ENCODE measurements at regions not wholly inside any gene's neighbourhood (a gene's known extent, or its start where the extent isn't known, plus 50 kb on each side); places are given as distances from the start of the nearest gene placed in this dataset.
"Not testable (repeated sequence)": the region's sequence is repeated elsewhere in the genome, so short reads cannot be mapped to it uniquely, and the experiment has no call there.

DNA sequence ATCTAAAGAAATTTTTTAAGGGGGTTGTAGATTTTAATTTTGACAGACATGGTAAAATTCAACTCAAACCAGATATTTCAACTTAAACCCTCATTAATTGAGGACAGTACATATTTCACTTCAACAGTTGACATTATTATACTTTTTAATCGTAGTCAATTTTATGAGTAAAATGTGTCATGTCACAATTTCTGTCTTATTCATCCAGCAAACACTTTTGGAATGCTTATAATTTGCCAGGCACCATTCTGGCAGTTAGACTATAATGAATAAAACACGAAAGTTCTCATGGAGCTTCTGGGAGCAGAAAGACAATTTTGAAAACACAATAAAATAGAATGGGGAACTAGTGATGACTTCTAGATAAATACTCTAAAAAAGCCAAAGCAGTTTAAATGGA lies 1094.8 kb downstream of the SUCLG1 start:
- no peak for DNase-seq

DNA sequence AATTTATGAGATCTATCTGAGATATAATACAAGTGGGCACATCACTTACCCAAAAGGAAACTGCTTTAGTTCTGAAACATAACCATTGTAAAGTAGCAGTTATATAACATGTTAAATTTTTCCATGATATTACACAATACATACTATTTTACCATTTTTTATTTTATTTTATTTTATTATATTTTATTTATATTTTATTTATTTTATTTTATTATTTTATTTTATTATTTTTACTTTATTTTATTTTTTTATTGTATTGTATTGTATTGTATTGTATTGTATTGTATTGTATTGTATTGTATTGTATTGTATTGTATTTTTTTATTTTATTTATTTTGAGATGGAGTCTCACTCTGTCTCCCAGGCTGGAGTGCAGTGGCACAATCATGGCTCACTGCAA lies 1095.9 kb downstream of the SUCLG1 start:
- DNase-seq: not testable (repeated sequence)

DNA sequence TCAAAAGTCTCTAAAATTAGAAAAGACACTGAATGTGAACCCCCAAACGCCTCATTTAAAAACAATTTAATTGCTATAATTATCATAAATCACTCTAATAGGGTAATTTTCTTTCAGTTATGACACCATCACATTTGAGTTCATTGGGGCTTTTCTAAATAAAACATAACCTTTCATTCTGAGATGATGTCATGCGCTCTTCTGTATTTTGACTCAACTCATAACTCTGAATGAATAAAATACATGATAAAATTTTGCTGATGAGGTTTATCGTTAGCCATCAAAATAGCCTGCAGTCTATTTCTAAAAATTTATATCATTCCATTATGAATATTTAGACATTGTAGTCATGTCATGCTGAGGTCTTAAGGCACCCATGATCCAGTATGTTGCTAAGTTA lies 1099.7 kb downstream of the SUCLG1 start:
- DNase-seq: peak in 1 of 3 experiments; percentile 35

DNA sequence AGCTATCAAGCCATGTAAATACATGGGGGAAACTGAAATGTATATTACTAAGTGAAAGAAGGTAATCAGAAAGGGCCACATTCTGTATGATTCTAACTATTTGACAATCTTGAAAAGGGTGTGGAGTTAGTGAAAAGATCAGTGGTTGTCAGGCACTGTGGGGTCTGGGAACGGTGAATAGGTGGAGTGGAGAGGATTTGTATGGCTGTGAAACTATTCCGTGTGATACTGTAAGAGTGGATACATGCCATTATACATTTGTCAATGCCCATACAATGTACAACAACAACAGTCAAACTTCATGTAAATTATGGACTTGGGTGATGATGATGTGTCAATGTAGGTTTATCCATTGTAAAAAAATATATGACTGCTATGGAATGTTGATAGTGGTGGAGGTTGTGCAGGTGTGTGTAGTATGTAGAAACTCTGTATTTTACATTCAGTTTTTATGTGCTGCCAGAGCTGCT lies 1116.2 kb downstream of the SUCLG1 start:
- DNase-seq: peak in 1 of 3 experiments; percentile 1

DNA sequence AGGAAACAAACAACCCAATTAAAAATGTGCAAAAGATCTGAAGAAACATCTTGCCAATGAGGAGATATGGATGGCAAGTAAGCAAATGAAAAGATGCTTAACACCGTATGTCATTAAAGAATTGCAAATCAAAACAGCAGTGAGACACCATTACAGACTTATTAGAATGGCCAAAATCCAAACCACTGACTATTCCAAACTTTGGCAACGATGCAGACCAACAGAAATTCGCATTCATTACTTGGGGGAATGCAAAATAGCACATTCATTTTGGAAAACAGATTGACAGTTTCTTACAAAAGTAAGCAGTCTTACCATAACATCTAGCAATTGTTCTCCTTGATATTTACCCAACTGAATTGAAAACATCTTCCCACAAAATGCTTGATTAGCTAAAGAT lies 1118.7 kb downstream of the SUCLG1 start:
- DNase-seq: peak in 1 of 3 experiments; percentile 10

DNA sequence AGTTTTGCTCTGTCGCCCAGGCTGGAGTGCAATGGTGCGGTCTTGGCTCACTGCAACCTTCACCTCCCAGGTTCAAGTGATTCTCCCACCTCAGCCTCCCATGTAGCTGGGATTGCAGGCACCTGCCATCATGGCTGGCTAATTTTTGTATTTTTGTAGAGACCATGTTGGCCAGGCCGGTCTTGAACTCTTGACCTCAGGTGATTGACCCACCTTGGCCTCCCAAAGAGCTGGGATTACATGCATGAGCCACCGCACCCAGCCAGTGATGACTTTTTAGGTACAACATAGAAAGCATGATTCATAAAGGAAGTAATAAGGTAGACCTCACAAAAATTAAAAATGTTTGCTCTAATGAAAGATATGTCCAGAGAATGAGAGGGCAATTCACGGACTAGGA lies 1119.1 kb downstream of the SUCLG1 start:
- DNase-seq: not testable (repeated sequence)

DNA sequence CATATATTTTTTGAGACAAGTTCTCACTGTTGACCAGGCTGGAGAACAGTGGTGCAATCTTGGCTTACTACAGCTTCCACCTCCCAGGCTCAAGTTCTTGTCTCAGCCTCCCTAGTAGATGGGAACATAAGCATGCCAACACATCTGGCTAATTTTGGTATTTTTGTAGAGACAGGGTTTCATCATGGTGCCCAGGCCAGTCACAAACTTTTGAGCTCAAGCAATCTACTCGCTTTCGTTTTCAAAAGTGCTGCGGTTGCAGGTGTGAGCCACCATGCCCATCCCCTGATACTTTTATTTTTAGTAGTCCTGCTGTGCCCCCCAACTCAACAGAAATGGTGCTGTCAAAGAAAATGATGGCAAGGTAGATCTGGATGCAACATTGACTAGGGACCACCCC lies 1127.3 kb downstream of the SUCLG1 start:
- DNase-seq: no peak

DNA sequence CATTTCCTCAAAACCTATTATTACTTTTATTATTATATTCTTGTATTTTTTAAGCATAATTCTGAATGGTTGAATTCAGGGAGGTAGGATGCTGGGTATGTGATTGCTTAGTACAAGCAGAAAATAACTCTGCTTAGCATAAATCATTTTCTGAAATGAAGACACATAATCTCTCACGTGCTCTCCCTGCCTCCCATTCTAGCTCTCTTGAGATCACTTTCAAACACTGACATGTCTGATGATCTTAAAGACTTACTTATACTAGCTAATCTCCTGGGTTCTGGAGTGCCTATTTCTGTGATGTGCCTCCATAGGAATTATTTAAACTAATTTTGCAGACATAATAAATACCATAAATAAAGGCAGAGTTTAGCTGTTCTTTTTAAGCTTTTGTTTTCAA lies 1136.0 kb downstream of the SUCLG1 start:
- DNase-seq: no peak

DNA sequence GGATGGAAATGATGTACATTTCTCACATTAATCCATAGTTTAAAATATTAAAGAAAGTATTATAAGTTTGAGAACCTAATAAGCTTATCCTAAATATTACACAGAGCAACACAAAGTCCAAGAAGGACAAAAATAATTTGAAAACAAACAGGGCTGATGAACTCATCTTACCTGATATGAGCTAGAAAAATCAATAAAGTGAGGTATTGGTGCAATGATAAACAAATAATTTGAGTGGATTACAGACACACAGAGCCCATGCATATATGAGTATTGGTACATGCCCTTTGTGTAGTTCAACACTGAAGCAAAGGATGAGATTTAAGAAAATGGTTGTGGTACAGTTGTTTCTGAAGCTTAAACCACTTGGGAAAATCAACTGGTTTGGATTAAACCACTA lies 1139.0 kb downstream of the SUCLG1 start:
- DNase-seq: no peak

DNA sequence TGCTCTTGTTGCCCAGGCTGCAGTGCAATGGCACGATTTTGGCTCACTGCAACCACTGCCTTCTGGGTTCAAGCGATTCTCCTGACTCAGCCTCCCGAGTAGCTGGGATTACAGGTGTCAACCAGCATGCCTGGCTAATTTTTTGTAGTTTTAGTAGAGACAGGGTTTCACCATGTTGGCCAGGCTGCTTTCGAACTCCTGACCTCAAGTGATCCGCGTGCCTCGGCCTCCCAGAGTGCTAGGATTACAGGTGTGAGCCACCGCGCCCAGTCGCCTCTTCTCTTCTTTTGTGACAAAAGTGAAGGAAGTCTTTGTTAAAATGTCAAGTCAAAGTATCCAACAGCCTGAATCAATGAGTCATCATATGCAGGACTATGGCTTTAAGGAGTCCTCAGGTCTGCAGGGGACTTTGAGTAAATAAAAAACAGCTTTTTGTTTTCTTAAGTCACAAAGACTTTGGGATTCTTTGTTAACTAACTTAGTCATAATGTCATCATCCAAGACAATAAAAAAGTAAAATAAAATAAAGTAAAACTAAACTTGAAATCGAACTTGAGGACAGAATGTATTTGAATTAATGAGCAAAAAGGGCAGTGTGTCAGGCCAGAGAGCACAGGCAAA lies 1153.2 kb downstream of the SUCLG1 start:
- DNase-seq: no peak

DNA sequence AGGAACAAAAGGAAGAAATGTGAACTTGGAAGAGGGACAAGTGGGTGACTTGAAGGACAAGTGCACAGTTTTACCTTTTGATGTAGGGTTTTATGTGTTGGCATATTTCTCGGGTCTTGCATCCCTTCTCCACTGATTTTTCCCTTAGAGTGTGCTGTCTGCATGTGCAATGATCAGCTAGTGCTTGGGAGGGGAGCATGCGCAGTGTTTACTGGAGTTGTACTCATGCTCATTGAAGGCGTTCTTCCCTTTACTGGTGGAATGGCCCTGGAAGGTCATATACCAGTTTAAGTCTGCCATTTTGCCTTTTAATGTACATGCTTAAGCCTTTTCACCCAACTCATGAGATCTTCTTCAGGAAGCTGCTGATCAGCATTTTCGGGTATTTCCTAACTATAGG lies 1168.0 kb downstream of the SUCLG1 start:
- DNase-seq: no peak

DNA sequence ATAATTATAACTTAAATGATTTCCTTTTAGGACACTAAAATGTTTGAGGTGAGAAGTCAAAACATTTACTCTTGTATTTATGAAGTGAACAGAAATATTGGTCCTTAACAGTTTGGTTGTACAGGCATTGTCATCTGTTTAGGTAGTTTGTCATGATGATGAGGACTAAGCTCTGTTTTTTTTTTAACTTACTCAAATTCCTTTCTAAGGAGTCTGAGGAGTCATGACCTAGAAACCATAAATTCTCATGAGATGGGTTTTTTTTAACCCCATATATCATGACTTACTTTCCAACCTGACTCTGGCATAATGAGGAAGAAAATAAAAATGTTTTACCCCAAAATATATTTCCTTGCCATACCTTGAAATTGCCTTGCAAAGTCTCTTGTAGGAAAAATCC lies 1176.2 kb downstream of the SUCLG1 start:
- DNase-seq: no peak

DNA sequence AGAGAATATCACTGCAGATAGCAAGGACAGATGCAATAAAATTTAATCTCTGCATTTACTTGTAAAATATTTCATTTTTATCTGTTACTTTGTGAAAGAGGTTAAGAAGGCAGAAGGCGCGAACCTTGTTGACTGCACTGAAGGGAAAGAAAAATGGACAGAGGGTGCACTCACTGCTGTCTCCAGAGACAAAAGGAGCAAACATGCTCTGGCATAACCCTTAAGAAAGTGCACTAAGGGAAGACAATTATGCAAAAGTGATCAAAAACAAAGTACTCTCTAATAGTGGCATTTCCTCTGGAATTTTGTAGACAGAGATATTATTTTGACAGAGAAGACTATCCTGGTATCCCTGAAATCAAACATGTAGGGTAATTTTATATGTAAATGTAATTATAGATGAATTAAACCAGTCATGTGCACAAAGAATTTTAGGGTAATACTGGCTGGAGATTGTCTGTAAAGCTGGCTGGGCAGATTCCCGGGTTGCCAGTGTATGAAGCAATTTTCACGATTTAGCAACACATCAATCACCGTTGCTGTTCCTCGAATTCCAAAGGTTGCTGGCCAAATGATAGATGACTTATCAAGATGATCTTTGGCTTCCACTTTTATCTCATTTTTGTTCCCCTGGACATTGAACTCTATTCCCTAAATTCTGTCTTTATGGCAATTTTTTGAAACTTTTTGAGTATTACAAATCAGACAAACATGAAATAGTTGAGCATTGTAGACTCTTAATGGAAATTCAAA lies 1176.9 kb downstream of the SUCLG1 start:
- no peak for DNase-seq

DNA sequence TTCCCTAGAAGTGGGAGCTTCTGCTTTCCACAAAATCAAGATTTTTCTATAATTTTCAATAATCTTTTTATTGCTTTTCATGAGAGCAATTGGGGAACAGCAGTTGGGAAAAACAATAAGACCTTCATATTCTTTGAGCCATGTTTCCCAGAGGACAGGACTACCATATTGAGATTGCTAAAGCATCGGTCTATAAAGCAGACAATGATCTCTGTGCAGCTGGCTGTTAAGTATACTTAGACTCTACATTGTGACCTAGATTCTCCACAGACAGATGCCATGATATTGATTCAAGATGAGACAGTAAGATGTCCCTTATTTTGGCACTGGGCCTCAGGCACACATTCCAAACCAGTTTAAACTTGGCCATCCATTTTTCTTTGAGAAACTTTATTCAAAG lies 1178.7 kb downstream of the SUCLG1 start:
- no peak for DNase-seq

DNA sequence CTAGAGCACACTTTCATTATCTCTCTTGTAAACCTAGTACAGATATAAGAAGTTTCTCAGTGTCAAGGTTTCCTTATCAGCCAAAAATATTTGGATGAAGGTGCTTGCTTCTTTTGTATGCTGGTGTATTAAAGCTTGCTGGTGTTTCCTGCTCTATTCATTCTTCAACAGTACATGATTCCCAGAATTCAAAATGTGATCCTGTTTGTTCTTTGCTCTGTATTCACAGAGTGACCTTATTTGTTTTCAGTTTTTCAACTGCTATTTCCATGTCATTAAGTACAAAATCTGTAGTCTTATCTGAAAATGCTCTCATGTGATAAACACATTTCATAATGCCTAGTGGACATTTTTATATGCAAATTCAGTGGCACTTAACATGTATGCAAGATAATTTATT lies 1185.8 kb downstream of the SUCLG1 start:
- no peak for DNase-seq

DNA sequence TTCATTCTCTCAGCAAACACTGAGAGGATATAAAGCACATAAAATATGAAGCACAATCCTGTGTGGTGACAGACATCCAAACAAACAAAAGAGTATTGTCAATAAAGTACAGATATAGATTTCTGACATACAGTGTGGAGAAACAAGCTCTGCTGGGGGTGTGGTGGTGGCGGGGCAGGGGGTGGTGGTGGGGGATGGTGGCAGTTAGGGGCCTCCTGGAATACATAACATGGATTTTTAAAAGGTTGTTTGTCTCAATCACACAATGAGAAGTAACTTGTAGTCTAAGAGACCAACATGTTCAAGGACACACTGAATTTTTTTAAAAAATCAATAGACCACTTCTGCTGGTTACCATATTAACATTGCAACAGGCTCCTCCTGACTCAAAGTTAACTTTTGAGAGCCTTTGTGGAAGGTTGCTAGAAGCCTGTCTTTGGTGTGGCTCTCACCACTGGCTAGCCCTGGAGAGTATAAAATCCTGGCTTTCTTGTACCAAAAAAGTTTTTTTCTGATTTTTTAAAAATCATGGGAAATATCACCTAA lies 1197.4 kb downstream of the SUCLG1 start:
- DNase-seq: no peak

DNA sequence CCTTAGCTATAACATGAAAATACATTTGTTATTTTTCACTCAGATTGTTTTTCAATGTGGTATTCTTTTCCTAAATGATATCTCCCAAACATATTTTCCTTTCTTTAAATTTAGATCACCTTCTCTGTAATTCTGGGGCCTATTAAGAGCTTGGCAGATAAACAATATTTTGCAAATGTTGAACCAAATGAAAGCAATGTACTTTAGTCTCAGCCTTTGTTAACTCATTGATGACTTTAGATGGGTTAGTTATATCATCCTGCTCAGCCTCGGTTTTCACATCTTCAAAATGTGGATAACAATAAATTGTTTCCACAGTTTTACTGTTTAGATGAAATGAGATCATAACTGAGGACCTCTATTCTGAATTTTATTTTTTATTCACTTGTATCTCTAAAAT lies 1205.2 kb downstream of the SUCLG1 start:
- DNase-seq: no peak

DNA sequence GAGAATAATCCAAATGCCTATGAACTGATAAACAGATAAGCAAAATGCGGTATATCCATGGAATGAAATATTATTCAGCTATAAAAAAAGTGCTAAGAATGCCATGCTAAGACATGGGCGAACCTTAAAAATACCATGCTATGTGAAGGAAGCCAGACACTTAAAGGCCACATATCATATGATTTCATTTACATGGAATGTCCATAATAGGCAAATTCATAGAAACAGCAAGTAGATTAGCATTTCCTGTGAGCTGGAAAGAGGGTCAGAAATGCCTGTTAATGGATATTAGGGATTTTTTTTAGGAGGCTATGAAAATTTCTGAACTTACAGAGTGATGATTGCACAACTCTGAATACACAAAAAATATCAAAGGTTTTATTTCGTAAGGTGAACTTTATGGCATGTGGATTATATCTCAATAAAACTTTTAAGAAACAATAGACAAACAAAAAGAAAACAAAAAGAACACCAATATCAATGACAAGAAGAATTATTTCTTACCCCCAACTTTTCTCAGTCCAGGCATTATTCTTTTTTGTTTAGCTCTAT lies 1207.7 kb downstream of the SUCLG1 start:
- DNase-seq: no peak

DNA sequence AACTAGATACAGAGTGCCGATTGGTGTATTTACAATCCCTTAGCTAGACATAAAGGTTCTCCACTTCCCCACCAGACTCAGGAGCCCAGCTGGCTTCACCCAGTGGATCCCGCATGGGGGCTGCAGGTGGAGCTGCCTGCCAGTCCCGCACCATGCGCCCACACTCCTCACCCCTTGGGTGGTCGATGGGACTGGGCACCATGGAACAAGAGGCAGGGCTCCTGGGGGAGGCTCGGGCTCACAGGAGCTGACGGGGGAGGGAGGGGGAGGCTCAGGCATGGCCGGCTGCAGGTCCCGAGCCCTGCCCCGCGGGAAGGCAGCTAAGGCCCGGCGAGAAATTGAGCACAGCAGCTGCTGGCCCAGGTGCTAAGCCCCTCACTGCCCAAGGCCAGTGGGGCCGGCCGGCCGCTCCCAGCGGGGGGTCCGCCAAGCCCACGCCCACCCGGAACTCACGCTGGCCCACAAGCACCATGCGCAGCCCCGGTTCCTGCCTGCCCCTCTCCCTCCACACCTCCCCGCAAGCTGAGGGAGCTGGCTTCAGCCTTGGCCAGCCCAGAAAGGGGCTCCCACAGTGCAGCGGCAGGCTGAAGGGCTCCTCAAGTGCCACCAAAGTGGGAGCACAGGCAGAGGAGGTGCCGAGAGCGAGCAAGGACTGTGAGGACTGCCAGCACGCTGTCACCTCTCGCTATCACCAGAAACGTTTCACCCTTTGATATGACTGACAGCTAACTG lies 1213.1 kb downstream of the SUCLG1 start:
- DNase-seq: not testable (repeated sequence)

DNA sequence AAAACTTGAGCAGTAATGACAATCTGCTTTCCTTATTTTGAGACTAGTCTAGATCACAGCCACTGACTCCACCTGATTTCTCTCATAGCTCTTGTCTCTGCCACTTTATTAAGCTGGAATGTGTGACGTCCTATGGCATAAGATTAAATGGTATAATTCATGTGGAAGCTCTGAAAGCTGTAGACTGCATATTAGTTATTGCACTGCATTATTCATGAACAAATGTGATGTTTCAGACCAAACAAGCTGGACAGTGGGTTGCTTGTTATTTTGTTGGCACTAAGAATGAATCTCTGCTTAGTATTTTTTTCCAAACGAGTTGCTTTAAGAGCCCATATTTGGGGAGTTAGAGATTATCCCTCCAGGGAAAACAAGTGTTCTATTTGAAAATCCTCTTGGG lies 1218.5 kb downstream of the SUCLG1 start:
- DNase-seq: no peak

DNA sequence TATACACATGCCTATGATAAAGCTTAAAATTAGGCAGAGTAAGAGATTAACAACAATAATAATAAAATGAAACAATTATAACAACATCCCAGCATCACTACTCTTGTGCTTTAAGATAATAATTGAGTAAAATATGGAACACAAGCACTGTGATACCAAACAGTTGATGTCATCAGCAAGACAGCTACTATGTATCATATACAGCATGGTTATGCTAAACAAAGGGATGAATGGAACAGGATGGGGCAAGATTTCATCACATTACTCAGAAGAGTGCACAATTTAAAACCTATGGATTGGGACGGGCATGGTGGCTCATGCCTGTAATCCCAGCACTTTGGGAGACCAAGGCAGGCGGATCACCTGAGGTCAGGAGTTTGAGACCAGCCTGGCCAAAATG lies 1221.0 kb downstream of the SUCLG1 start:
- DNase-seq: no peak

DNA sequence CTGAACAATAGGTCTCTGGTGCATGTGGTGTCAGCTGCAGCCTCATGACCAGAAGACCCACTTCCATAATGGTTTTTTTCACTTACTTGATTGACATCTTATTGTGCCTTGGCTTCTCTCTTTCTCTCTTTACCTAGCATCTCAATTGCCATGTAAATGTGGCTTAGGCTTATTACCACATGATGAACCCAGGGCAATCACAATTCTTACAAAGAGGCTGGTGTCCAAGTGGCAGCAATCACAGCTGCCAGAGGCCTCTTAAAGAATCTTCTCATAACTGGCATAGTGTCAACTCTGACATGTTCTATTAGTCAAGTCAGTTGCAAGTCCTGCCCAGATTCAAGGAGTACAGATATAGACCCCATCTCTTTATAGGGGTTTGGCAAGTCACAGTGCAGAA lies 1224.8 kb downstream of the SUCLG1 start:
- DNase-seq: no peak

DNA sequence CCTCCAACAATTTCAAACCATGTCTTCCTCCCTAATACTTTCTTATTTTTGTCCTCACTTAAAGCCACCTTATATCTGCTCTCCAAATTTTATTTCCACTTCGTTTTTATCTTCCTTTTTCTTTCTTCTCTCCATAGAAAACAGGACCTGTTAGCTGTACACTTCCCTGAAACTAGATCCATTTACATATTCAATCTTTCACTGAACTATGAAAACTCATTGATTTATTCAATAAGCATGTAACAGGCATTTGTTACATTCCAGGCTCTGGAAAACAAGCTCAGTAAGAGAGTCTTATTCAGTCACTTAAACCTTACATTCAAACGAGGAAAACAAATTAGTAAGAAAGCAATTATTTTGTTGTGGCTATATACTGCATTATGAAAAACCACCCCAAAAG lies 1225.3 kb downstream of the SUCLG1 start:
- no peak for DNase-seq

Measured in NCI-H1417 (cell line).